KBM-7 (cell line): ENCODE measurements at regions not wholly inside any gene's neighbourhood (a gene's known extent, or its start where the extent isn't known, plus 50 kb on each side); places are given as distances from the start of the nearest gene placed in this dataset.

Source experiments
- DNase-seq: peaks from one replicate; pipeline ENCODE4 v3.0.0-alpha.2; 2015
- in situ Hi-C: fragments of 300-500 bp; cut with MboI; formaldehyde crosslinking; loops from 2 replicates; pipeline ENCODE4 v1.14.3; 2020; ENCODE audit warnings: low sequenced_read_pairs, low pct_unique_long_range_greater_than_20kb, mixed read lengths

DNA sequence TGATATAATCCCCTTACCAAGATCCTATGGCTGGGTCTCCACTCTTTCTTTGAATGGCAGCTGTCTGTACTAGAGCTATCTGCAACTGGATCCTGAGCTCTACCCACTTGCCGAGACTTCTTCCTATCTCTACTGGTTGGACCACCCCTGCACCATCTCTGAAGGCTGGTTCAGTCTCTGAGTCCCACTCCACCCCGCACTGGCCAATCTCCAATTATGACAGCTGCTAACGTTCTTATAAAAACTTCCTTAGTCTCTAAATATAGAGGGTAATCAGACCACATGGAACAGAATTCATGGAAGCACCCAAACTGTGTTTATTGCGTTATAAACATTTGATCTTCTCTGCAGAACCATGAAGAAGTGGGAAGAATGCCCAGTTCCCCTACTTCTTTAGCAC is 186.6 kb upstream of the EEA1 start:
- no peak for DNase-seq
- in situ Hi-C loops, result no loop called here

DNA sequence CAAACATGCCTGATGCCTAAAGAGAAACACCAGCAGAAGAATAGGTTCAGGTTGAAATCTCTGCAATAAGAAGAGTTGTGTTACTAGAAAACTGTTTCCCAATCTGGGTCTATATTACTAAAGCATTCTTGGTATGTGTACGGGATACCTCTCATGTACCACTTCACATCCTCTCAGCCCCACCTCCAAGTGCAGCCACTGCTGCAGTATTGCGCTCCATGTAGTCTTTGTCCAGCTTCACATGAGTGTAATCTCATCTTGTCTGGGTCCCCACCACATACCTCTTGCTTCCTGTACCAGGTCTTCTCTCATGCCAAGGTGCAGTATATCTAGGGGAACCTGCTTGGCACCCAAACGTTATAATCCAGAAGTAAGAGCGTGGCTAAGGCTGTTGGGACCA is 187.5 kb upstream of the EEA1 start:
- in situ Hi-C loops, result no loop called here
- no peak for DNase-seq

DNA sequence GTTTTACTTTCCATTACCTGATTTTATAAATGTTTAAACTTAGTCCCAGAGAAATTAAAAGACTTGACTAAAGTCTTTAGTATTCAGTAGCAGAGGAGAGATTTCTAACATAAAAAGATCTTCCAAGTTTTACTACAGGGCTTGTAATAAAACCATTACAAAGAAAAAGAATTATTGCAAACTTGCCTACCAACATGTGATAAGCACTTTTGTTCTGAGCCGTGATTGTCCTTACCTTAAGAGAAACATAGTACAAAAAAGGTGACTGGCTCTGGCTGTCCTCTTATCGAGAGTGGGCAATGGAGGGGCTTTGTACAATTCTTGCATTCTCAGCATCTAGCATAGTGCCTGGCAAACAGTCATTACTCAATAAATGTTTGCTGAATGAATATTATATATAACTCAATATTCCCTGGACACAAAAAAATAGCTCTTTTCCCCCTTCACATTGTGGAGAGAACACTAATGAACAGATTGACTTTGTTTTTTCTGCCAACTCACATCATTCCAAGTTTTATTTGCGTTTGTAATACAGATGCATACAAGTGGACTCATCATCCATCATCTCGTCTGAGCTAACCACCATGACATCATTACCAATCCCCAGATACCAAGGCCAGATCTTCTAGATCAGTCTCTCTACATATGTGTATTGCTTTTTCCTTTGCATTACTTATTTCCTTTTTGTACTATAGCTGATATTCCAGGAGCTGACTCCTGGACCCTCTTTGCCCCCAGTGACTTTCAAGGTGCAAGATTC is 192.8 kb upstream of the EEA1 start:
- no peak for DNase-seq
- in situ Hi-C loops, result no loop called here

DNA sequence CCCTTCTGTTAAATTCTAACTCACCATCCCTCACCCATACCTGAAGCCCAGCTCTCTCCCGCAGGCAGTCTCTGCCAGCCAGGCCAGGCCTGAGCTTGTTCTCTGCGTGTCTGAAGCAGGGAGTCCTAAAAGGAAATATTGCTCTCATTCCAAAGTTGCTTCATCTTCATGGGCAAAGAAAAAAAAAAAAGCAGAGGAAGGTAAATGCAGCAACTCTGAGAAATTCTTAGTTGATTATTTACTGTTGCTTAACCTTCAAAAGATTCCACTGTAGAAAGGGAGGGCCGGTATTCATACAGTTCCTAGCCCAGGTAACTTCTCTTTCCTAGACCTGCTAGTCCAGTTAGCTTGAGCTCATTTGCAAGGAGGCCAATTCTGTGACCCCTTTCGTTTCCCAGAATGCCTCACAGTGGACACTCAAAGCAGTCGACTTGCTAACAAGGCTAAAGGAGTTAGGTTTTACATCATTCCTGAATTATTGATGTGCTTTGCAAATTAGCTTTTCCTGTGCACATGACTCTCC is 193.5 kb upstream of the EEA1 start:
- DNase-seq, result no peak

DNA sequence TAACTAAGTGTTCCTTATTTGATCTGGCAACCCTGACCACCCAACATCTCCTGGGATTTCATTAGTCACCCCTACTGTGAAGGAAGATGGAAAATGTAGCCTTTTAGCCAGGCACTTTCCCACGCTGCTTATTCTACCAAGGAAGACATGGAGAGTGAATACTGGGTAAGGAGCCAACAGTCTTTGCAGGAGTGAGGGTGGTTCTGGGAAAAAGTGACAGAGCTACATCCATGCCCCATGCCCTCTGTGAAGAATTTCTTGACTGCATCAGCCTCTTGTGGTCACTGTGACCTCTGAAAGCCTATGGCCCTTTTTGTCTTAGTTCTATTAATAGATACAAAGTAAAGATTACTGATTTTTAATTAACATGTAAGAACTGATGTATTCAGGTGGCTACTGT is 196.0 kb upstream of the EEA1 start:
- no peak for DNase-seq
- in situ Hi-C loops, result no loop called here

More for the DNA sequence above, 193.5 kb upstream of the EEA1 start:
- in situ Hi-C loops, result no loop called here

- in situ Hi-C loops, result no loop called here
- no peak for DNase-seq
Observed at GRCh38 chr12:93126069-93126474, 197.0 kb upstream of the EEA1 start.

- in situ Hi-C loops, result no loop called here
Observed at GRCh38 chr12:93127107-93127560, 198.0 kb upstream of the EEA1 start.

GRCh38 chr12:93127582-93128331 is 198.7 kb upstream of the EEA1 start:
- in situ Hi-C loops, result no loop called here
- DNase-seq, result peak; percentile 83

More at GRCh38 chr12:93127107-93127560, 198.0 kb upstream of the EEA1 start:
- no peak for DNase-seq

DNA sequence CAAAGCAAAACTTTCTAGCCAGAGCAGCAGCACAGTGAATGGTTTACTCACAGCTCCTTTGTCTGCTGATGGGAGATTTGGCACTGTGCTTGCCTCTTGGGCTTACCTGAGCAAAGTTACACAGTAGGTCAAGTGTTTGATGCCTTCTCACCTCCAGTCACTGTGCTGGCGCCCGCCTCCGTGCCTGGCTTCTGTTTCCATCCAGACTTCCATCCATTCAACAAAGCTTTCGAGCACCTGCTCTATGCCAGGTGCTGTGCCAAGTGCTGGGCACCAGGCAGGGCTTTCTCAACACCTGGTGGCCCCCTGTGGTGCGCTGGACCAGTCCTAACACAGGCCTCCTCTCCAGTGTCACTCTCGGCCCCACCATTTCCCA is 199.2 kb upstream of the EEA1 start:
- no peak for DNase-seq
- in situ Hi-C loops, result no loop called here

- peak; percentile 59 for DNase-seq
- in situ Hi-C loops, result no loop called here
Observed at GRCh38 chr12:93130366-93131054, 201.4 kb upstream of the EEA1 start.

DNA sequence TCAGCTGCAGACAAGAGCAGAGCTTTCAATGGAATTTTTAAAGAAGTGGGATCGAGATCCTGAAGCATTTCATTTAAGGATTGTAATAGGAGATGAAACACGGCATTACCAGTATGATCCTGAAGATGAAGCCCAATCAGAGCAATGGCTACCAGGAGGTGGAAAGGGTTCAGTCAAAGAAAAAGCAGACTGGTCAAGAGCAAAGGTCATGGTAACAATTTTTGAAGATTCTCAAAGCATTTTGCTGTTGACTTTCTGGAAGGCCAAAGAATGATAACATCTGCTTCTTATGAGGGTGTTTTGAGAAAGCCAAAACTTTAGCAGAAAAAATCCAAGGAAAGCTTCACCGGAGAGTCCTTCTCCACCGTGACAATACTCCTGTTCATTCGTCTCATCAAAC is 204.3 kb upstream of the EEA1 start:
- in situ Hi-C loops, result no loop called here
- no peak for DNase-seq

DNA sequence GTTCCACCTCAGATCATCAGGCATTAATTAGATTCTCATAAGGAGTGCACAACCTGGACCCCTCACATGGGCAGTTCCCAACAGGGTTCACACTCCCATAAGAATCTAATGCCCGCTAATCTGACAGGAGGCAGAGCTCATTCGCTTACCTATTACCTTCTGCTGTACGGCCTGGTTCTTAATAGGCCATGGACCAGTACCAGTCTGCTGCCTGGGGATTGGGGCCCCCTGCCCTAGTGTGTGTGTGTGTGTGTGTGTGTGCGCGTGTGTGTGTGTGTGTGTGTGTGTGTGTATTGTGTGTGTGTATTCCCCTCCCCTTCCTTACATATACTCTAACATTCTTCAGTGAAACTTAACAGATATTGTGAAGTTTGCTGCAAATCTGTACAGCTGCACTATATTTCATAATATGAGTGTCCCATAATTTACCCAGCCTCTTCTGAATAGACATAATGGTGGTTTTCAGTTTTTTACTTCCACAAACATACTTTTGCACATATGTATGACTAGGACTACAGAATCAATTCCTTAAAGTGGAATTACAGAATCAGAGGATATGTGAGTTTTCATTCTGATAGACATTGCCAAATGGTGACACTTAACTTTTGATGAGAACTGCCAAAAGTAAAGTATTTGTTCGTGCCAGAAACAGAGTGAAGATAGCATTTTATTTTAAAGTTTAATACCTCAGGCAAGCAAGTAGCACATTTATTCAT is 205.2 kb upstream of the EEA1 start:
- DNase-seq, result no peak
- in situ Hi-C loops, result no loop called here

DNA sequence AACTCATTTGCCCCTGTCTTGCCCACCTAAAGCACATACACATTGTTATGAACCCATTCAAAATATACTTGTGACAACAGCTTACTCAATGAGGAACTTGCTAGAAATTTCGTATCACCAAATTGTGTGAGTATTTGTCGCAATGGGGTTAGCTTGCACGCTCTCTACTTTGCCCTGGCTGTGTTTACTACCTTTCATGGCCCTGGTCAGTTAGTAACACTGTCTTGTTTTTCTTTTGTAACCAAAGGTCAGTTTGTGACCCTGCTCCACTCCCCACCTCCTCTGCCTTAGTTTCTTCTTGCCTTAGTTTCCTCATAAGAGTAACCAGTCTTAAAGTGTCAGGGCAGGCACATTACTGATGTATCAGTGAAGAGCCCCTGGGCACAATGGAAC is 205.8 kb upstream of the EEA1 start:
- in situ Hi-C loops, result no loop called here
- DNase-seq, result no peak

DNA sequence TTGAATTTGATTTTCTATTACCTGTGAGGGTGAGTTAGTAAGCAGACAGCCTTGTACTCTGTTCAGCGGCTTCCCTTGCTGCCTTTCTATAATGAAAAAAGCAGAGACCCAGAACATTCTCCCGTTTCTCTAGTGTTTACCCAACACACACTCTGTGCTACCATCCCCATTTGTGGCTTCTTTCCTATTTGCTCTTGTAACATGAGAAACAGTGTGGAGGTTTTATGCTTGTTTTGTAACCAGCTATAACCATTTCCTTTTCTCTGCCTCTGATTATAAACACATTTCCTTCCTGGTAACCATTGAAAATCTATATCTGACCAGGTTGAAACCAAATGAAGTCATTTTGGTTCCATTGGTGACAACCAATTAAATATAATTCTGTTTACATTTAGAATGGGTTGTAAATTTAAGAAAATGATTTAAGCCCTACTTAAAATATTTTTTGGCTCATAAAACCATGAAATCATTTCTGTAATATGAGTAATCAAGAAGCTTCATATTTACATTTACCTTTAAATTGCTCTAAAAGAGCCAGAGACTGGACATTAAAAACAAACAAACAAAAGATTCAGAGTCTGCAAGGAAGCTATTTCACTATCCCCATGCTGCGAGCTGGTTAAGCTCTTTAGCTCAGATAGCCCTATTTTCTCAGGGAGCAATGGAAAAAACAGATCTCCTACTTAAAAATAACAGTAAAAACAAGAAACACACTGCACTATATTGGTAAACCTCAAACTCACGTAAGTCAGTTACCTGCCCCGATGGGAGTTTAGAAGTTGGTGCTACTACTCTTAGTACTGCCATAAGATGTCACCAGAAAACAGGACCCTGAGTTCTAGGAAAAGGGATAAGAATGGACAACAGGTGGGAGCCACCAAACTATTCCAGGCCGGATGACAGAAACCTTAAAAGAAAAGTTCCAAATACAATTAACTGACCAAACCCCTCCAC is 206.5 kb upstream of the EEA1 start:
- in situ Hi-C loops, result no loop called here
- peak; percentile 29 for DNase-seq

DNA sequence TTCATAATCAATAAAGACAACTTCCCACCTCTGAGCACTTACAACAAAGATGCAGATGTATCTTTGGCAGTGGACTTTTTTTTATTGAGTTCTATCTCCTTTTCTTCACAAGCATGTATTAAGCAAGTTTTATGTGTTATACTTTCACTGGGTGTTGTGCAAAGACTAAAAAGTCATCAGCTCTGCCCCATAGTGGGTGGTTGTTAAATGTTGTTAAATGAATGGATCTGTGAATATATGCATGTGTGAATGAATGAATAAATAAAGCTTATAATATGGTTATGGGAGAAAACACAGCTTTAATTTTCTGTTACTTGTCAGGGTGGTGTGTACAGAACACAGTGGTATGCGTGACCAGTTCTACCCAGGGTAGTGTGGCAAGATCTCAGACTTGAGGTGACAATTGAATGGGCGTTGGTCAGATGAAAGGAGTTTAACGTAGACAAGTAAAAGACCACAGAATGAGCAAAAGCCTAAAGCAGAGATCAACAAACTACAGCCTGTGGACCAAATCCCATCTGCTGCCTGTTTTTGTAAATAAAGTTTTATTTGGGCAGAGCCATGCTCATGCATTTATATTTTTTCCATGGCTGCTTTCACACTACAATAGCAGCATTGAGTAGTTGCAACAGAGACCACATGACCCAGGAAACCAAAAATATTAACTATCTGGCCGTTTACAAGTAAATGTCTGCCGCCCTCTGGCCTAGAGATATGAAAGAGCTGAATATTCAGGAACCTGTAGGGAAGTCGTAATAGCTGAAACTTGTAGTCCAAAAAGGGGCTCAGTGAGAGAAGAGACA is 207.4 kb upstream of the EEA1 start:
- in situ Hi-C loops, result no loop called here
- no peak for DNase-seq

DNA sequence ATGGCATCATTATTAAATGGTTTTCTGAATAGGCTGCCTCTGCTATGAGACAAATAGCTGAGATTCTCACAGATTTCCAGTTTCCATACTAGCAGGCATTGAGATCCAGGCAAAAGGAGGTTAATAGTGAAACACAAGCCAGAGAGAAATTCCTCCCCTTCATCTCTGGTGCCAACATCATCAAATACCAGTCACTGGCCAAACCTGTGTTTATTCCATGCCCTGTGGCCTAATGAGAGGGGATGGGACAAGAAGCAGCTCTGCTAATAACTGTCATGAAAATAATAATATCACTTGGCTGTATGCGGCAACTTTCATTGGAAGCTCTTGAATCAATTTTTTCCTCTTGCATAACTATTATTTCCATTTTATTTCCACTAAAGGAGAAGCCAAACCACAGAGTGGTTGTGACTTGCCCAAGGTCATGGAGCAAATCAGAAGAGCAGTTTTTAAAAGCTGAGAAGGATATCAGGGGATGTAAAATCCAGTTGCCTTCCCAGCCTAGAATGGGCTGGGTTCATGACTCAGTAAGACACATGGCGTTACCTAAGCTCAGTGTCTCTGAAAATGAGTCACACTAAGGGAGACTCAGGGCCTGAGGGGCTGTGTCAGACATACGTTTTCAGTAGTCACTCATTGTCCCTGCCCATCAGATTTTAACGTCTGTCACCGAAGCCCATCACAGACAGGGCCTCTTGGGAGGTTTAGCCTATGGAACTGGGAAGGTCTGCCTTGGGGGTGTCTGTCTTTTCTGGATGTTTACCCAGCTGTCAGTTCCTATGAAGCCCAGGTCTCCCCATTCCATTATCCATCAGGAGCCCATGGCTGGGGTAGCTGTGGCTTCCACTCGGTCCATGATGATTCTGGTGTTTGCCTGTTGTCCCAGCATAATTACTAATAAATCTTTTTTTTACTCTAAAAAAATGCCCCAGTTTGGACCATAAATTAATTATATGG is 208.8 kb upstream of the EEA1 start:
- no peak for DNase-seq

More for the DNA sequence above, 208.8 kb upstream of the EEA1 start:
- in situ Hi-C loops, result no loop called here
